ENCODE measurements at regions not wholly inside any gene's neighbourhood (a gene's known extent, or its start where the extent isn't known, plus 50 kb on each side); places are given as distances from the start of the nearest gene placed in this dataset.
"Not testable (repeated sequence)": the region's sequence is repeated elsewhere in the genome, so short reads cannot be mapped to it uniquely, and the experiment has no call there.

- DNase-seq (ENCODE audit: extremely low read depth in 1 of 11, low read depth in 9 of 11, low spot score in 4 of 11) = no peak
These were observed 73.0 kb downstream of the GBP6 start for GRCh38 chr1:89436856-89437255.

- not testable (repeated sequence) for DNase-seq (ENCODE audit: extremely low read depth in 1 of 11, low read depth in 9 of 11, low spot score in 4 of 11)
These were observed 74.4 kb downstream of the GBP6 start for GRCh38 chr1:89438301-89438700.

GRCh38 chr1:89440911-89441310 lies 77.1 kb downstream of the GBP6 start:
- DNase-seq (ENCODE audit: extremely low read depth in 1 of 11, low read depth in 9 of 11, low spot score in 4 of 11) = no peak

GRCh38 chr1:89444791-89445190 lies 79.8 kb upstream of the LRRC8B start:
- no peak for DNase-seq (ENCODE audit: extremely low read depth in 1 of 11, low read depth in 9 of 11, low spot score in 4 of 11)

GRCh38 chr1:89451011-89451410 lies 73.6 kb upstream of the LRRC8B start:
- DNase-seq (ENCODE audit: extremely low read depth in 1 of 11, low read depth in 9 of 11, low spot score in 4 of 11) = no peak

GRCh38 chr1:89453123-89453972 lies 71.3 kb upstream of the LRRC8B start:
- DNase-seq (ENCODE audit: extremely low read depth in 1 of 11, low read depth in 9 of 11, low spot score in 4 of 11) = no peak

GRCh38 chr1:89454845-89455521 lies 69.6 kb upstream of the LRRC8B start:
- DNase-seq (ENCODE audit: extremely low read depth in 1 of 11, low read depth in 9 of 11, low spot score in 4 of 11) = peak; percentile 8 to 33 (median 23)

- no peak for DNase-seq (ENCODE audit: extremely low read depth in 1 of 11, low read depth in 9 of 11, low spot score in 4 of 11)
These were observed 67.6 kb upstream of the LRRC8B start for GRCh38 chr1:89457046-89457445.

- DNase-seq (ENCODE audit: extremely low read depth in 1 of 11, low read depth in 9 of 11, low spot score in 4 of 11) = no peak
These were observed 65.5 kb upstream of the LRRC8B start for GRCh38 chr1:89459081-89459480.

GRCh38 chr1:89460325-89460724 lies 64.3 kb upstream of the LRRC8B start:
- DNase-seq (ENCODE audit: extremely low read depth in 1 of 11, low read depth in 9 of 11, low spot score in 4 of 11) = no peak

GRCh38 chr1:89462250-89462649 lies 62.4 kb upstream of the LRRC8B start:
- DNase-seq (ENCODE audit: extremely low read depth in 1 of 11, low read depth in 9 of 11, low spot score in 4 of 11) = no peak

GRCh38 chr1:89464008-89464407 lies 60.6 kb upstream of the LRRC8B start:
- DNase-seq (ENCODE audit: extremely low read depth in 1 of 11, low read depth in 9 of 11, low spot score in 4 of 11) = no peak

- no peak for DNase-seq (ENCODE audit: extremely low read depth in 1 of 11, low read depth in 9 of 11, low spot score in 4 of 11)
These were observed 59.4 kb upstream of the LRRC8B start for GRCh38 chr1:89465201-89465600.

- DNase-seq (ENCODE audit: extremely low read depth in 1 of 11, low read depth in 9 of 11, low spot score in 4 of 11) = no peak
These were observed 58.2 kb upstream of the LRRC8B start for GRCh38 chr1:89466307-89466930.

- no peak for DNase-seq (ENCODE audit: extremely low read depth in 1 of 11, low read depth in 9 of 11, low spot score in 4 of 11)
These were observed 52.4 kb upstream of the LRRC8B start for GRCh38 chr1:89472253-89472652.

- DNase-seq (ENCODE audit: extremely low read depth in 1 of 11, low read depth in 9 of 11, low spot score in 4 of 11) = no peak
These were observed 51.7 kb upstream of the LRRC8B start for GRCh38 chr1:89472886-89473417.
